LNCaP clone FGC (cell line): ENCODE measurements at regions not wholly inside any gene's neighbourhood (a gene's known extent, or its start where the extent isn't known, plus 50 kb on each side); places are given as distances from the start of the nearest gene placed in this dataset.

Source experiments
- DNase-seq: peaks from one replicate; pipeline ENCODE4 v3.0.0-alpha.2; 2011; ENCODE audit warnings: low read depth
- H3K4me3 ChIP-seq: 2 replicates; pipeline ENCODE4 v1.5.1; 2011; ENCODE audit warnings: mild to moderate bottlenecking, low read depth, low read length, control low read depth
- CTCF ChIP-seq: IDR thresholded peaks from 2 replicates; pipeline ENCODE4 v1.5.1; 2012; ENCODE audit warnings: mild to moderate bottlenecking; ENCODE audit not compliant: control insufficient read depth, insufficient read depth; ENCODE audit errors: extremely low read depth

GRCh38 chr21:27023186-27023585, 56.3 kb upstream of the ADAMTS5 start:
- no peak overlapping the region for H3K4me3 ChIP-seq
- TF ChIP-seq CTCF, result no peak
- no peak for DNase-seq

- no peak for TF ChIP-seq CTCF
- no peak overlapping the region for H3K4me3 ChIP-seq
- DNase-seq, result no peak
These were observed 54.9 kb upstream of the ADAMTS5 start for GRCh38 chr21:27021801-27022200.

DNA sequence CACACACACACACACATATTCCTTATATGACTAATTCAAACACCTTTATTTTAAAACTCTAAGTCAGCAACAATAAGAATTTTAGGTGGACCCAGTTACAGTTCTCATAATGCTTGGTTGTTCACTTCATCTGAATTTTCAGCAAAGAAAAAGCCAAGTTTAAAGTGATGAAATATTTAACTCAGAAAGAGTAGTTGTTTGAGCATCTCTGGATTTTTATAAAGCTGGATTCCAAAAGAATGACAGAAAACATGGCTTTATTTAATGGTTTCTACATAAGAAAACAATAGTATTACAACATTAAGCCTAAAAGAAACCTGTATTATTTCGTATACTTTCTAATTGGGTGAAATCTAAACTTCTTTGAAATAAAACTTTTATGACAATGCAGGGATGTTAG, 54.2 kb upstream of the ADAMTS5 start:
- TF ChIP-seq CTCF, result no peak
- no peak for DNase-seq
- no peak overlapping the region for H3K4me3 ChIP-seq

DNA sequence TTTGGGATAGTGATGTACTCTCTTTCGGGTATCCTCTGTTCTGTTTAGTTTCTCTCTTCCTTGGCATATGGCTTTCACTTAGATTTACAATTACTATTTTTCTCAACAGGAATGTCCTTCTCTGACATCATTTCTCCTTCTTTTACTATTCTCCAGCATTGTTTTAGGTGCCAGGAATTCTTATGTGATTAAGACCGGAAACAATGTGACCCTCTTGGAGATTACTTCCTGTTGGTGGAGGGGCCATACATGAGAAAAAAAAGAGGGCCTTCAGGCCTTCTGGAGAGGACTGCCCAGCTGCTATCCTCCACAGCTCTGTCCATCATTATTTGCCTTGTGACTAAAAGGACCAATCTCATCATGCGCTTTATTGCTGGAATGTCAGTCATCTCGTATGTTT, 50.4 kb upstream of the ADAMTS5 start:
- TF ChIP-seq CTCF, result no peak
- H3K4me3 ChIP-seq, result no peak overlapping the region
- no peak for DNase-seq
